K562 (cell line): ENCODE measurements at regions not wholly inside any gene's neighbourhood (a gene's known extent, or its start where the extent isn't known, plus 50 kb on each side); places are given as distances from the start of the nearest gene placed in this dataset.

Experiments
- AFF1 ChIP-seq, 2 experiments: fragments of 450-650 bp; IDR thresholded peaks; 2 replicates each; pipeline ENCODE4 v1.6.1; 2018; ENCODE audit warnings: mild to moderate bottlenecking in 2 of 2, low read depth in 1 of 2; ENCODE audit not compliant: partially characterized antibody in 2 of 2
- BHLHE40 ChIP-seq: IDR thresholded peaks from 2 replicates; pipeline ENCODE4 v1.6.1; 2011; ENCODE audit warnings: low read length, improper control_type of control experiment
- ESRRA ChIP-seq: fragments of 450-650 bp; IDR thresholded peaks from 2 replicates; pipeline ENCODE4 v1.6.1; 2014; ENCODE audit warnings: low read depth, mild to moderate bottlenecking, moderate library complexity, borderline replicate concordance
- GTF2F1 ChIP-seq: IDR thresholded peaks from 2 replicates; pipeline ENCODE4 v1.6.1; 2011; ENCODE audit warnings: low read depth, low read length, improper control_type of control experiment
- HINFP ChIP-seq: fragments of 450-650 bp; conservative IDR thresholded peaks from 2 replicates; pipeline ENCODE4 v1.6.1; 2016; ENCODE audit warnings: missing genetic modification characterization, low read depth, mild to moderate bottlenecking, control low read depth, missing compliant biosample characterization
- KDM1A ChIP-seq, 2 experiments: fragments of 450-650 bp; IDR thresholded peaks; 2 replicates each; pipeline ENCODE4 v1.6.1; 2016; ENCODE audit warnings: mild to moderate bottlenecking in 2 of 2
- NCOA1 ChIP-seq: fragments of 450-650 bp; IDR thresholded peaks from 2 replicates; pipeline ENCODE4 v1.6.1; 2016; ENCODE audit warnings: low read depth
- ZNF253 ChIP-seq: fragments of 250-450 bp; sonication (Bioruptor Pico); conservative IDR thresholded peaks from 2 replicates; pipeline ENCODE4 v1.6.1; 2021; ENCODE audit warnings: mild to moderate bottlenecking
- ZNF583 ChIP-seq: fragments of 250-450 bp; sonication (Bioruptor Pico); IDR thresholded peaks from 2 replicates; pipeline ENCODE4 v1.4.0; 2020
- ZNF584 ChIP-seq: fragments of 200-800 bp; sonication (Bioruptor generic); IDR thresholded peaks from 2 replicates; pipeline ENCODE4 v1.6.1; 2016; ENCODE audit warnings: low read depth, mild to moderate bottlenecking, missing genetic modification characterization, missing compliant biosample characterization
- ZNF589 ChIP-seq: fragments of 200-800 bp; sonication (Bioruptor generic); IDR thresholded peaks from 2 replicates; pipeline ENCODE4 v1.6.1; 2016; ENCODE audit warnings: low read depth, missing genetic modification characterization, missing compliant biosample characterization
- TF ChIP-seq, protein P1 (sequence below): fragments of 450-650 bp; IDR thresholded peaks from 2 replicates; pipeline ENCODE4 v1.6.1; 2016; ENCODE audit warnings: antibody characterized with exemption

DNA sequence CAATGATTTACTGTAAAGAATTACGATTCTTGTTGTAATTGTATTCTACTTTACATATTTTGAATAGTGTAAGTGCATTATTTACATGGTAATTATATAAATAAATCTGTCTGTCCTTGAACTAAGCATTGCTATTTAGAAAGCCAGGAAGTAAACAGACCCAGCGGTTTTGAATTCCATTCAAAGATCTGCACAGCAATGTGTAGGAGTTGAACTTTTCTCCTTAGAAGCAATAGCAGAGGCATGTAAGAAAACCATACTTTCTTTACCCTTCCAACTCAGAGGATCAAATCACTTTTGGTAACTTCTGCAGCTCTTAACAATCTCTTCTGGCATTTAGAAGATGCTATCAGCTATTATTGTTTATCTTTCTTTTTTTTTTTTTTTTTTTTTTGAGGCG lies 109.2 kb upstream of the VRK2 start (continued):
- TF ChIP-seq, protein P1, sequence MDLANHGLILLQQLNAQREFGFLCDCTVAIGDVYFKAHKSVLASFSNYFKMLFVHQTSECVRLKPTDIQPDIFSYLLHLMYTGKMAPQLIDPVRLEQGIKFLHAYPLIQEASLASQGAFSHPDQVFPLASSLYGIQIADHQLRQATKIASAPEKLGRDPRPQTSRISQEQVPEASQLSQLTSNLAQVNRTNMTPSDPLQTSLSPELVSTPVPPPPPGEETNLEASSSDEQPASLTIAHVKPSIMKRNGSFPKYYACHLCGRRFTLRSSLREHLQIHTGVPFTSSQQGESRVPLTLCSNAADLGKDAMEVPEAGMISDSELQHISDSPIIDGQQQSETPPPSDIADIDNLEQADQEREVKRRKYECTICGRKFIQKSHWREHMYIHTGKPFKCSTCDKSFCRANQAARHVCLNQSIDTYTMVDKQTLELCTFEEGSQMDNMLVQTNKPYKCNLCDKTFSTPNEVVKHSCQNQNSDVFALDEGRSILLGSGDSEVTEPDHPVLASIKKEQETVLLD, result no peak
- no peak for TF ChIP-seq ZNF584 (CRISPR knock-in tag)
- TF ChIP-seq ZNF583 (CRISPR knock-in tag), result no peak
- TF ChIP-seq ZNF253 (CRISPR knock-in tag), result no peak
- TF ChIP-seq ESRRA, result no peak
- no peak for TF ChIP-seq HINFP (tag)
- TF ChIP-seq KDM1A (IDR thresholded peaks at IDR 0.05), result no peak
- no peak for TF ChIP-seq BHLHE40
- no peak for TF ChIP-seq ZNF589 (CRISPR knock-in tag)
- TF ChIP-seq AFF1 (IDR thresholded peaks at IDR 0.05; ENCODE audit: low read depth in 1 of 2, partially characterized antibody in 2 of 2), result no peak
- no peak for TF ChIP-seq NCOA1
- TF ChIP-seq GTF2F1, result no peak
